Prostate gland (tissue), 2 donors: ENCODE measurements at regions not wholly inside any gene's neighbourhood (a gene's known extent, or its start where the extent isn't known, plus 50 kb on each side); places are given as distances from the start of the nearest gene placed in this dataset.

Source experiments
- DNase-seq: peaks from one replicate; pipeline ENCODE4 v3.0.0-alpha.2; 2019; ENCODE audit warnings: low spot score
- H3K27ac ChIP-seq, 2 donors: fragments of 200-600 bp; sonication (generic); 2 replicates each; pipeline ENCODE4 v1.5.1; 2017 to 2019
- H3K27me3 ChIP-seq: fragments of 200-600 bp; sonication (generic); replicated peaks from 2 replicates; pipeline ENCODE4 v1.5.1; 2019; ENCODE audit not compliant: insufficient read depth
- H3K36me3 ChIP-seq, 2 donors: fragments of 200-600 bp; sonication (generic); 1 replicate in 1 of 2; 2 replicates in 1 of 2; pipeline versions ENCODE4 v1.5.1 to v1.8.1; 2017 to 2019
- H3K4me1 ChIP-seq: fragments of 200-600 bp; sonication (generic); replicated peaks from 2 replicates; pipeline ENCODE4 v1.5.1; 2019
- H3K4me3 ChIP-seq, 2 donors: fragments of 200-600 bp; sonication (generic); 2 replicates each; pipeline ENCODE4 v1.5.1; 2017 to 2019
- H3K9me3 ChIP-seq: fragments of 200-600 bp; sonication (generic); 2 replicates; pipeline ENCODE4 v1.5.1; 2017
- POLR2A ChIP-seq: fragments of 450-650 bp; IDR thresholded peaks from one replicate; pipeline ENCODE4 v1.6.1; 2016; ENCODE audit warnings: antibody characterized with exemption, mild to moderate bottlenecking
- POLR2AphosphoS5 ChIP-seq: sonication (generic); formaldehyde crosslinking; IDR thresholded peaks from one replicate; pipeline ENCODE4 v1.6.1; 2017; ENCODE audit warnings: antibody characterized with exemption
- WGBS: methylation state at CpG from one replicate; pipeline ENCODE4 v1.1.5; 2018; 5-methylcytosine and 5-hydroxymethylcytosine counted together
- intact Hi-C: fragments of 100-400 bp; cut with DNase I; formaldehyde crosslinking; loops from one replicate; pipeline ENCODE4 v1.14.2; 2022
- TF ChIP-seq, protein P1 (sequence below), 4 experiments: fragments of 200-600 bp in 2 of 4; fragments of 450-650 bp in 2 of 4; sonication (generic) in 2 of 4; IDR thresholded peaks; 1 replicate in 3 of 4; 2 replicates in 1 of 4; pipeline ENCODE4 v1.5.1; 2016 to 2019; ENCODE audit warnings: antibody characterized with exemption in 4 of 4, mild to moderate bottlenecking in 2 of 4, moderate library complexity in 2 of 4

DNA sequence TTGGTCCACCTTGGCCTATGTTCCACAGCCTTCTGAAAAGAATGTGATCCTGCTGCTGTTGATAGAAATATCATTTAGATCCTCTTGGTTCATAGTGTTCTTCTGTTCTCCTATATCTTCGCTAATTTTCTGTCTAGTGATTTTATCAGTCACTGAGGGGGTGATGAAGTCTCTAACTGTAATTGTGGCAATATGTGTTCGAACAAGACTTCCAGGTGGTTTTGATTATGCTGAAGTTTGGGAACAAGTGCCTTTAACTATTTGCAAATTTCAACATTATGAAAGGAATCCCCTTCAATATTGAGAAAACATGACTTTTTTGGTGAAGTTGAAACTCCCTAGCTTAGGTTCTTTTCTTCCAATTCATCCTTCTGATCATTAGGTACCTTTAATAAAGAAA lies 140.4 kb downstream of the MTX2 start:
- no peaks in the 10 kb centered on the region for H3K36me3 ChIP-seq
- no peaks in the 10 kb centered on the region for H3K9me3 ChIP-seq
- intact Hi-C loops = no loop called here
- no peak overlapping the region for H3K4me3 ChIP-seq
- no peak for TF ChIP-seq POLR2A
- TF ChIP-seq, protein P1, sequence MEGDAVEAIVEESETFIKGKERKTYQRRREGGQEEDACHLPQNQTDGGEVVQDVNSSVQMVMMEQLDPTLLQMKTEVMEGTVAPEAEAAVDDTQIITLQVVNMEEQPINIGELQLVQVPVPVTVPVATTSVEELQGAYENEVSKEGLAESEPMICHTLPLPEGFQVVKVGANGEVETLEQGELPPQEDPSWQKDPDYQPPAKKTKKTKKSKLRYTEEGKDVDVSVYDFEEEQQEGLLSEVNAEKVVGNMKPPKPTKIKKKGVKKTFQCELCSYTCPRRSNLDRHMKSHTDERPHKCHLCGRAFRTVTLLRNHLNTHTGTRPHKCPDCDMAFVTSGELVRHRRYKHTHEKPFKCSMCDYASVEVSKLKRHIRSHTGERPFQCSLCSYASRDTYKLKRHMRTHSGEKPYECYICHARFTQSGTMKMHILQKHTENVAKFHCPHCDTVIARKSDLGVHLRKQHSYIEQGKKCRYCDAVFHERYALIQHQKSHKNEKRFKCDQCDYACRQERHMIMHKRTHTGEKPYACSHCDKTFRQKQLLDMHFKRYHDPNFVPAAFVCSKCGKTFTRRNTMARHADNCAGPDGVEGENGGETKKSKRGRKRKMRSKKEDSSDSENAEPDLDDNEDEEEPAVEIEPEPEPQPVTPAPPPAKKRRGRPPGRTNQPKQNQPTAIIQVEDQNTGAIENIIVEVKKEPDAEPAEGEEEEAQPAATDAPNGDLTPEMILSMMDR (IDR thresholded peaks at IDR 0.05) = no peak
- TF ChIP-seq POLR2AphosphoS5 = no peak
- no peak for DNase-seq
- no peaks in the 10 kb centered on the region for H3K4me1 ChIP-seq
- no peaks in the 10 kb centered on the region for H3K27me3 ChIP-seq
- H3K27ac ChIP-seq = no peak overlapping the region
- WGBS = 72% methylated on average over 2 of the region's 2 CpGs

DNA sequence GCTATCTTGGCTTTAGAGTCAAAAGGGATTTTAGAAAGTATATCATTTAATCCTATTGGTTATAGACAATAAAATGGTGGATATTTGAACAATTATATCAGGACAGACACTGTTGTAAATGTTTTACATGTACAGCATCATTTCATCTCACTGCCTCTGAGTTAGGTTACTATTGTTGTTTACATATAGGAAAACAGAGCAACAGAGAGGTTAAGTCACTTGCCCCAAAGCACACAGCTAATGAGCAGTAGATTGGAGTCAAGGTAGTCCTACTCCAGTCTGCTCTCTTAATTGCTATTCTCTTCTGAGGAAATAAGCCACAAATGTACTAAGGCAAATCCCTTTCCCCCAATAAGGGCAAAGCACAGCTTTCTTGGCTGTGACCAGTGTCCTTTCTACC lies 142.9 kb downstream of the MTX2 start:
- no peaks in the 10 kb centered on the region for H3K4me1 ChIP-seq
- no peak for TF ChIP-seq POLR2AphosphoS5
- TF ChIP-seq, protein P1 (IDR thresholded peaks at IDR 0.05) = no peak
- TF ChIP-seq POLR2A = no peak
- H3K9me3 ChIP-seq = no peaks in the 10 kb centered on the region
- H3K27me3 ChIP-seq = no peaks in the 10 kb centered on the region
- H3K36me3 ChIP-seq = no peaks in the 10 kb centered on the region
- intact Hi-C loops = no loop called here
- no peak for DNase-seq
- no peak overlapping the region for H3K4me3 ChIP-seq
- no peak overlapping the region for H3K27ac ChIP-seq

DNA sequence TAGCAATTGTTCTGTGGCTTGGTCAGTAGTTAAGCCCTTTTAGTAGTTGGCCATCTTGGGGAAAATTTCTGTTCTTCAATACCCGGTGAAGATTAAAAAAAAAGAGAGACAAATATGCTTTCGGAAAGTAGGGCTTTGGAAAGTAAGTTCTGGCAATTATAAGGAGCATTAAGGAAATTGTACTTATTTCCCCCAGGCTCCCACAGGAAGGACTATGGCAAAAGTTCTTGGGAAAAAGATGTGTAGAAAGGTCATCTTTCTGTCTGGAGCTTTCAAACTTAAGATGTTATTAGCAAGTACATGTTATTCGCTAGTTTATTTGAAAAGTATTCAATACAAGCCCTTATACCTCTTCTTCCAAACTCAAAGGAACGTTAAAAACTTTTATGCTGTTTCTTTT lies 144.5 kb downstream of the MTX2 start:
- no peaks in the 10 kb centered on the region for H3K27me3 ChIP-seq
- no peaks in the 10 kb centered on the region for H3K9me3 ChIP-seq
- no peak overlapping the region for H3K27ac ChIP-seq
- 86% methylated on average over 4 of the region's 4 CpGs for WGBS
- TF ChIP-seq POLR2AphosphoS5 = no peak
- TF ChIP-seq, protein P1 (IDR thresholded peaks at IDR 0.05) = no peak
- no peak for TF ChIP-seq POLR2A
- no peak for DNase-seq
- H3K4me3 ChIP-seq = no peak overlapping the region
- H3K4me1 ChIP-seq = no peaks in the 10 kb centered on the region
- intact Hi-C loops = no loop called here
- no peaks in the 10 kb centered on the region for H3K36me3 ChIP-seq

DNA sequence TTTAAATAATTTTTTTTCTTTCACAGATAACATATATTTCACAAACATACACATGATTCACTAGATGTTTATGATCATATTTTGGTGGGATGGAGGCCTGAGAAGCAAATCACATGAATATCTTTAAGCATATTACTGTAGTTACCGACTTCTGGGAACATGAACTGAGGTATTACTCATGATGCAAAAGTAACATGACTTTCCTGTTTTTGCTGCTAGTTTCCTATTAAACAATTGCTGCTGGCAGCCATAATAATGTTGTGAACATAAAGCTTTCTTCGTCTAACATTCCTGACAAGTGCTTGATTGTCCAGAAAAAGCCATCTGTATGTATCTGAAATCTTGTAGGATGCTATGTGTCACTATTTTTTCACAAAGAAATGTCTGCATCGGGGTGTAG lies 145.4 kb downstream of the MTX2 start:
- intact Hi-C loops = no loop called here

DNA sequence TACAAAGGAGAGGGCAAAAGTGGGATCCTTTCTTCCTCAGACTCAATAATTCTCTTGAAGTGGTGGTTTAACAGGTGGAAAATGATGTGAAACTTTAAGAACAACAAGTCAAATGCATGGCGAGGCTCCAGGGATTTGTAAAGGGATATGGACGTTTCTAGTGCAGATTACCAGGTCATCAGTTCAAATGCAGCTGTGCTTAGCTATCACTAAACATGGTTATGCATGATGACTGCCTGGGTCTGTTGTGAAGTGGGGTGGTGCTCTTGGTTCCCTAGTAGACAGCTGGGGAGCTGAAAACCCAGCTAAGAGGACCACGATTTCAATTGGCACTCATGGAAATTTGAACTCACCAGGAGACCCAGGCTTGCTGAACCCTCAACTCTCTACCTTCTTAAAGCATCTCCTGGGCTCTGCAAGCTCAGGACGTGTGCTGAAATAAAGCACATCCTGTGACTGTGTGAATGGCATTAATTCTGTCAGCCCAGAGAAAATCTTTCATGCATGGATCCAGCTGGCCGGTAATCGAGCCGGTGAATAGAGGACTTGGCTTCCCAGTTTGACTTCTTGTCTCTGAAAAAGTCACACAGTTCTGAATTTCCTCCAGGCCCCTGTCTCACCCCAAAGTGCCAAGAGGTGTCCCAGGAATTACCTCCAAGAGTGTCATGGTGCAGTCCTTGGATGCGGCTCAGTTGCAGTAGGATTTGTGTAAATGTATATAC lies 146.1 kb downstream of the MTX2 start:
- 68% methylated on average over 8 of the region's 8 CpGs for WGBS
- no peaks in the 10 kb centered on the region for H3K4me1 ChIP-seq
- H3K4me3 ChIP-seq = no peak overlapping the region
- H3K27ac ChIP-seq = no peak overlapping the region
- no peak for TF ChIP-seq POLR2AphosphoS5
- TF ChIP-seq POLR2A = no peak
- TF ChIP-seq, protein P1 (IDR thresholded peaks at IDR 0.05) = no peak
- no peaks in the 10 kb centered on the region for H3K27me3 ChIP-seq
- intact Hi-C loops = no loop called here
- no peaks in the 10 kb centered on the region for H3K9me3 ChIP-seq
- H3K36me3 ChIP-seq = no peaks in the 10 kb centered on the region
- DNase-seq = no peak

More for the DNA sequence above, 145.4 kb downstream of the MTX2 start:
- Histone ChIP-seq H3K36me3 (no peaks in the 10 kb centered on the region), H3K9me3 (no peaks in the 10 kb centered on the region), H3K4me3 (no peak overlapping the region), H3K27ac (no peak overlapping the region), H3K27me3 (no peaks in the 10 kb centered on the region), H3K4me1 (no peaks in the 10 kb centered on the region)
- TF ChIP-seq, protein P1 (IDR thresholded peaks at IDR 0.05) = no peak
- no peak for TF ChIP-seq POLR2A
- no peak for TF ChIP-seq POLR2AphosphoS5
- no peak for DNase-seq
- 79% methylated on average over 3 of the region's 3 CpGs for WGBS
